GM23338 (cell line): ENCODE measurements at regions not wholly inside any gene's neighbourhood (a gene's known extent, or its start where the extent isn't known, plus 50 kb on each side); places are given as distances from the start of the nearest gene placed in this dataset.

ENCODE experiments used
- ATAC-seq: fragments of 200-7000 bp; cut with Tn5 transposase; 3 replicates; pipeline ENCODE4 v1.9.1; 2020
- DNase-seq: peaks from one replicate; pipeline ENCODE4 v3.0.0-alpha.2; 2015; ENCODE audit warnings: low spot score
- H2AFZ ChIP-seq: fragments of 200-600 bp; sonication (generic); 2 replicates; pipeline ENCODE4 v1.8.0; 2016; ENCODE audit warnings: antibody characterized with exemption, mild to moderate bottlenecking, moderate library complexity
- H3F3A ChIP-seq: fragments of 200-600 bp; sonication (generic); replicated peaks from 2 replicates; pipeline ENCODE4 v1.8.0; 2017; ENCODE audit warnings: antibody characterized with exemption, mixed run types, low read depth
- H3K27ac ChIP-seq: fragments of 200-600 bp; sonication (generic); 2 replicates; pipeline ENCODE4 v1.6.1; 2016; ENCODE audit warnings: low read depth
- H3K27me3 ChIP-seq: fragments of 200-600 bp; sonication (generic); 2 replicates; pipeline ENCODE4 v1.8.0; 2016; ENCODE audit warnings: mild to moderate bottlenecking, mixed run types, moderate library complexity; ENCODE audit not compliant: insufficient read depth
- H3K36me3 ChIP-seq: fragments of 200-600 bp; sonication (generic); 2 replicates; pipeline ENCODE4 v1.8.0; 2016; ENCODE audit warnings: mild to moderate bottlenecking; ENCODE audit not compliant: insufficient read depth
- H3K4me1 ChIP-seq: fragments of 200-600 bp; sonication (generic); 2 replicates; pipeline ENCODE4 v1.8.0; 2016; ENCODE audit warnings: mild to moderate bottlenecking, moderate library complexity; ENCODE audit not compliant: insufficient read depth
- H3K4me2 ChIP-seq: fragments of 200-600 bp; sonication (generic); 2 replicates; pipeline ENCODE4 v1.7.1; 2017; ENCODE audit warnings: mixed run types
- H3K4me3 ChIP-seq: fragments of 200-600 bp; sonication (generic); 2 replicates; pipeline ENCODE4 v1.6.1; 2016; ENCODE audit warnings: mixed run types
- H3K79me2 ChIP-seq: fragments of 200-600 bp; sonication (generic); replicated peaks from 2 replicates; pipeline ENCODE4 v1.8.0; 2017; ENCODE audit warnings: mild to moderate bottlenecking; ENCODE audit not compliant: insufficient read depth
- H3K9me2 ChIP-seq: fragments of 200-600 bp; sonication (generic); 2 replicates; pipeline ENCODE4 v1.8.0; 2017; ENCODE audit not compliant: insufficient read depth
- H4K20me1 ChIP-seq: fragments of 200-600 bp; sonication (generic); replicated peaks from 2 replicates; pipeline ENCODE4 v1.8.0; 2017; ENCODE audit warnings: mild to moderate bottlenecking; ENCODE audit not compliant: insufficient read depth
- H3K27ac Mint-ChIP-seq: 2 replicates; pipeline ENCODE4 v1.8.0; 2020; ENCODE audit warnings: inconsistent platforms, mild to moderate bottlenecking, moderate library complexity, mixed read lengths
- H3K27me3 Mint-ChIP-seq: 3 replicates; pipeline ENCODE4 v1.8.0; 2022; ENCODE audit warnings: low read depth, mild to moderate bottlenecking, moderate library complexity, mixed read lengths, inconsistent platforms; ENCODE audit not compliant: insufficient read depth, poor library complexity
- H3K36me3 Mint-ChIP-seq: 3 replicates; pipeline ENCODE4 v1.8.0; 2021; ENCODE audit warnings: low read depth, mild to moderate bottlenecking, inconsistent platforms, moderate library complexity, mixed read lengths
- H3K4me1 Mint-ChIP-seq: 3 replicates; pipeline ENCODE4 v1.8.0; 2020; ENCODE audit warnings: mild to moderate bottlenecking, inconsistent platforms, mixed read lengths
- H3K4me3 Mint-ChIP-seq: 3 replicates; pipeline ENCODE4 v1.8.0; 2021; ENCODE audit warnings: moderate library complexity, mild to moderate bottlenecking, inconsistent platforms, mixed read lengths
- H3K9me3 Mint-ChIP-seq: 3 replicates; pipeline ENCODE4 v1.8.0; 2020; ENCODE audit warnings: moderate library complexity, mild to moderate bottlenecking, inconsistent platforms, mixed read lengths
- CREB1 ChIP-seq: fragments of 250-450 bp; sonication (Bioruptor Pico); IDR thresholded peaks from 2 replicates; pipeline ENCODE4 v1.5.0; 2020; ENCODE audit warnings: low read depth, mild to moderate bottlenecking, moderate library complexity
- EZH2 ChIP-seq: fragments of 200-600 bp; sonication (generic); IDR thresholded peaks from one replicate; pipeline ENCODE4 v1.8.0; 2017; ENCODE audit warnings: antibody characterized with exemption, mild to moderate bottlenecking, low read depth; ENCODE audit not compliant: unreplicated experiment
- EZH2phosphoT487 ChIP-seq: fragments of 200-600 bp; sonication (generic); IDR thresholded peaks from one replicate; pipeline ENCODE4 v1.8.1; 2018; ENCODE audit warnings: antibody characterized with exemption; ENCODE audit not compliant: unreplicated experiment
- JUNB ChIP-seq: IDR thresholded peaks from one replicate; pipeline ENCODE4 v1.6.1; 2016; ENCODE audit warnings: antibody characterized with exemption; ENCODE audit not compliant: unreplicated experiment
- NANOG ChIP-seq: IDR thresholded peaks from 2 replicates; pipeline ENCODE4 v1.6.1; 2016; ENCODE audit warnings: antibody characterized with exemption, borderline replicate concordance
- STAT1 ChIP-seq: IDR thresholded peaks from one replicate; pipeline ENCODE4 v1.6.1; 2016; ENCODE audit warnings: antibody characterized with exemption; ENCODE audit not compliant: unreplicated experiment
- ZNF331 ChIP-seq: fragments of 250-450 bp; sonication (Bioruptor Pico); IDR thresholded peaks from 2 replicates; pipeline ENCODE4 v1.5.0; 2020; ENCODE audit warnings: low read depth, mild to moderate bottlenecking, moderate library complexity
- ZNF462 ChIP-seq: fragments of 250-450 bp; sonication (Bioruptor Pico); IDR thresholded peaks from 2 replicates; pipeline ENCODE4 v1.5.0; 2020; ENCODE audit warnings: mild to moderate bottlenecking, moderate library complexity
- TF ChIP-seq, protein P1 (sequence below): IDR thresholded peaks from 2 replicates; pipeline ENCODE4 v1.6.1; 2016; ENCODE audit warnings: antibody characterized with exemption

GRCh38 chr9:20030671-20031070 is 241.8 kb upstream of the SLC24A2 start:
- Mint-ChIP-seq H3K36me3 (no peaks in the 10 kb centered on the region), H3K27ac (no peak overlapping the region), H3K27me3 (no peaks in the 10 kb centered on the region), H3K4me1 (peaks cover 16% of the 10 kb centered on the region; the same call in 2 of the 3 replicates), H3K4me3 (no peak overlapping the region), H3K9me3 (no peaks in the 10 kb centered on the region)
- H3K27me3 ChIP-seq: no peaks in the 10 kb centered on the region
- no peak overlapping the region for H3K4me3 ChIP-seq
- no peak overlapping the region for H3K4me2 ChIP-seq
- H2AFZ ChIP-seq: no peak overlapping the region
- no peak for ATAC-seq
- TF ChIP-seq STAT1 (no peak), JUNB (no peak), ZNF462 (CRISPR knock-in tag) (no peak), ZNF331 (no peak), CREB1 (CRISPR knock-in tag) (no peak), EZH2phosphoT487 (no peak), NANOG (no peak), EZH2 (no peak)
- TF ChIP-seq, protein P1, sequence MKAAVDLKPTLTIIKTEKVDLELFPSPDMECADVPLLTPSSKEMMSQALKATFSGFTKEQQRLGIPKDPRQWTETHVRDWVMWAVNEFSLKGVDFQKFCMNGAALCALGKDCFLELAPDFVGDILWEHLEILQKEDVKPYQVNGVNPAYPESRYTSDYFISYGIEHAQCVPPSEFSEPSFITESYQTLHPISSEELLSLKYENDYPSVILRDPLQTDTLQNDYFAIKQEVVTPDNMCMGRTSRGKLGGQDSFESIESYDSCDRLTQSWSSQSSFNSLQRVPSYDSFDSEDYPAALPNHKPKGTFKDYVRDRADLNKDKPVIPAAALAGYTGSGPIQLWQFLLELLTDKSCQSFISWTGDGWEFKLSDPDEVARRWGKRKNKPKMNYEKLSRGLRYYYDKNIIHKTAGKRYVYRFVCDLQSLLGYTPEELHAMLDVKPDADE: no peak
- no peaks in the 10 kb centered on the region for H3K36me3 ChIP-seq
- H3F3A ChIP-seq: no peaks in the 10 kb centered on the region
- 0 out of 2 replicates have a peak, but pooled peaks cover 6% of the 10 kb centered on the region for H3K4me1 ChIP-seq
- no peaks in the 10 kb centered on the region for H3K9me2 ChIP-seq
- no peak overlapping the region for H3K27ac ChIP-seq
- no peaks in the 10 kb centered on the region for H4K20me1 ChIP-seq
- DNase-seq: no peak
- no peaks in the 10 kb centered on the region for H3K79me2 ChIP-seq
